A673 (cell line): ENCODE measurements at regions not wholly inside any gene's neighbourhood (a gene's known extent, or its start where the extent isn't known, plus 50 kb on each side); places are given as distances from the start of the nearest gene placed in this dataset.

Experiments
- BruUV-seq: library from RNA; stranded (reverse); fragments of 400-500 nt; replicated peaks from 2 replicates; lab custom pipeline; 2021; lab: Mats Ljungman, UMichigan
- CTCF ChIA-PET: fragments of 300-600 bp; sonication (Branson Sonifier 250); formaldehyde crosslinking; loops from one replicate; lab custom pipeline; 2022; ENCODE audit warnings: antibody characterized with exemption; lab: Charles Lee
- POLR2A ChIA-PET: fragments of 300-600 bp; sonication (Branson Sonifier 250); formaldehyde crosslinking; loops from one replicate; lab custom pipeline; 2022; ENCODE audit warnings: antibody characterized with exemption; ENCODE audit not compliant: low non-redundant PET; lab: Charles Lee
- DNase-seq: peaks from one replicate; pipeline ENCODE4 v3.0.0-alpha.2; 2015; ENCODE audit warnings: low spot score
- H3K27ac ChIP-seq: fragments of 200-600 bp; sonication (generic); 2 replicates; pipeline ENCODE4 v1.5.1; 2016; ENCODE audit warnings: mixed run types, low read depth, mild to moderate bottlenecking, mixed read lengths, antibody characterized with exemption, low read length; ENCODE audit not compliant: poor library complexity, severe bottlenecking
- H3K27me3 ChIP-seq: fragments of 200-600 bp; sonication (generic); replicated peaks from 2 replicates; pipeline ENCODE4 v1.6.1; 2017; ENCODE audit warnings: mixed run types, low read depth, mild to moderate bottlenecking, mixed read lengths, antibody characterized with exemption, low read length; ENCODE audit not compliant: insufficient read depth, poor library complexity
- H3K36me3 ChIP-seq: fragments of 200-600 bp; sonication (generic); 2 replicates; pipeline ENCODE4 v1.6.1; 2016; ENCODE audit warnings: mixed run types, mild to moderate bottlenecking, mixed read lengths, antibody characterized with exemption, low read length; ENCODE audit not compliant: insufficient read depth, poor library complexity, severe bottlenecking
- H3K4me1 ChIP-seq: fragments of 200-600 bp; sonication (generic); 2 replicates; pipeline ENCODE4 v1.6.1; 2017; ENCODE audit warnings: mixed run types, mild to moderate bottlenecking, mixed read lengths, antibody characterized with exemption, low read length; ENCODE audit not compliant: insufficient read depth, poor library complexity, severe bottlenecking
- H3K4me3 ChIP-seq: fragments of 200-600 bp; sonication (generic); 2 replicates; pipeline ENCODE4 v1.5.1; 2016; ENCODE audit warnings: low read depth, mixed run types, mild to moderate bottlenecking, mixed read lengths, low read length; ENCODE audit not compliant: poor library complexity, severe bottlenecking
- H3K9me3 ChIP-seq: fragments of 200-600 bp; sonication (generic); 2 replicates; pipeline ENCODE4 v1.6.1; 2016; ENCODE audit warnings: mixed run types, low read depth, mild to moderate bottlenecking, mixed read lengths, antibody characterized with exemption, low read length; ENCODE audit not compliant: poor library complexity, severe bottlenecking
- EZH2 ChIP-seq: fragments of 200-600 bp; sonication (generic); IDR thresholded peaks from 2 replicates; pipeline ENCODE4 v1.6.1; 2017; ENCODE audit warnings: borderline replicate concordance, low read depth, mild to moderate bottlenecking, mixed read lengths, antibody characterized with exemption, low read length; ENCODE audit not compliant: poor library complexity, severe bottlenecking
- intact Hi-C: fragments of 100-400 bp; cut with micrococcal nuclease; formaldehyde crosslinking; loops from one replicate; pipeline ENCODE4 v1.10.0; 2022; ENCODE audit not compliant: unreplicated experiment
- TF ChIP-seq, protein P1 (sequence below): fragments of 300-800, 200-600 bp; sonication (generic); conservative IDR thresholded peaks from 2 replicates; pipeline ENCODE4 v1.5.1; 2017; ENCODE audit warnings: low read depth, mild to moderate bottlenecking, antibody characterized with exemption, low read length, moderate library complexity, mixed read lengths

DNA sequence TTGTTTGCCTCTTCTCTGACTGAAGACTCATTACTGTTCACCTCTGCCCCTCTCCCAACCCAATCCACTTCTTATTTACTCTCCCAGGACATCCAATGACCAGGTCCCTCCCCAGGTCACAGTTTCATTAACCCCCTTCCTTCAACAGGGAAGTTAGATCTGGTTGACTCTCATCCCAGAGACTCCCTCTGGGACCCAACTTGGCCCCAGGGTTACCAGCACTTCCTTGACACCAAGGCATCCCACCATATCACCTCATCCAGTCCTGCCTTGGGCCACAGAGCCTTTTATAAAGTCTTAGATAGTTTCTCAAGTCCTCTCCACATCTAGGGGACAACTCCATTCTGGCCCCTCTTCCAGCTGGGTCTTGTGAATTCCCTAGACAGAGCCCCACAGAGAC, 470.6 kb upstream of the TSHZ3 start:
- Histone ChIP-seq H3K27me3 (no peaks in the 10 kb centered on the region), H3K4me1 (no peaks in the 10 kb centered on the region), H3K27ac (no peak overlapping the region), H3K9me3 (no peaks in the 10 kb centered on the region), H3K4me3 (no peak overlapping the region), H3K36me3 (no peaks in the 10 kb centered on the region)
- CTCF ChIA-PET = no interaction called here
- TF ChIP-seq EZH2 = no peak
- TF ChIP-seq, protein P1, sequence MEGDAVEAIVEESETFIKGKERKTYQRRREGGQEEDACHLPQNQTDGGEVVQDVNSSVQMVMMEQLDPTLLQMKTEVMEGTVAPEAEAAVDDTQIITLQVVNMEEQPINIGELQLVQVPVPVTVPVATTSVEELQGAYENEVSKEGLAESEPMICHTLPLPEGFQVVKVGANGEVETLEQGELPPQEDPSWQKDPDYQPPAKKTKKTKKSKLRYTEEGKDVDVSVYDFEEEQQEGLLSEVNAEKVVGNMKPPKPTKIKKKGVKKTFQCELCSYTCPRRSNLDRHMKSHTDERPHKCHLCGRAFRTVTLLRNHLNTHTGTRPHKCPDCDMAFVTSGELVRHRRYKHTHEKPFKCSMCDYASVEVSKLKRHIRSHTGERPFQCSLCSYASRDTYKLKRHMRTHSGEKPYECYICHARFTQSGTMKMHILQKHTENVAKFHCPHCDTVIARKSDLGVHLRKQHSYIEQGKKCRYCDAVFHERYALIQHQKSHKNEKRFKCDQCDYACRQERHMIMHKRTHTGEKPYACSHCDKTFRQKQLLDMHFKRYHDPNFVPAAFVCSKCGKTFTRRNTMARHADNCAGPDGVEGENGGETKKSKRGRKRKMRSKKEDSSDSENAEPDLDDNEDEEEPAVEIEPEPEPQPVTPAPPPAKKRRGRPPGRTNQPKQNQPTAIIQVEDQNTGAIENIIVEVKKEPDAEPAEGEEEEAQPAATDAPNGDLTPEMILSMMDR = no peak
- POLR2A ChIA-PET = no interaction called here
- no peak for DNase-seq
- intact Hi-C loops = no loop called here
- no TSS peak for BruUV-seq

DNA sequence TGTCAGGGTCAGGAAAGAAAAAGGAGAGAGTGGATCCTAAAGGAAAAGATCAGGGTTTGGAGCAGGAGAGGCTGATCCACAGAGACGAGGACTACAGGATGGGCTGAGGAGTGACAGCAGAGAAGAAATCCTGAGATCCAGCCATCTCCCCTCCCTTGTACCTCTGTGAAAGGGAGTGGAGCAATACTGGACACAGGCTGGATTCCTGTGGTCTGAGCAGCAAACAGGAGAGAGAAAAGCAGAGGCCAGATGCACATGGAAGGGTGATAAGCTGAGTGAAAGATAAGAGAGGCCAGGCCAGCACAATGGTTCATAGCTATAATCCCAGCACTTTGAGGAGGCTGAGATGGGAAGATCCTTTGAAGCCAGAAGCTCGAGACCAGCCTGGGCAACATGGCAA, 472.1 kb upstream of the TSHZ3 start:
- DNase-seq = no peak
- H3K27ac ChIP-seq = no peak overlapping the region
- POLR2A ChIA-PET = no interaction called here
- H3K9me3 ChIP-seq = no peaks in the 10 kb centered on the region
- intact Hi-C loops = no loop called here
- CTCF ChIA-PET = no interaction called here
- no peak for TF ChIP-seq EZH2
- TF ChIP-seq, protein P1 = no peak
- BruUV-seq = no TSS peak
- no peaks in the 10 kb centered on the region for H3K4me1 ChIP-seq
- no peaks in the 10 kb centered on the region for H3K36me3 ChIP-seq
- no peak overlapping the region for H3K4me3 ChIP-seq
- H3K27me3 ChIP-seq = no peaks in the 10 kb centered on the region

DNA sequence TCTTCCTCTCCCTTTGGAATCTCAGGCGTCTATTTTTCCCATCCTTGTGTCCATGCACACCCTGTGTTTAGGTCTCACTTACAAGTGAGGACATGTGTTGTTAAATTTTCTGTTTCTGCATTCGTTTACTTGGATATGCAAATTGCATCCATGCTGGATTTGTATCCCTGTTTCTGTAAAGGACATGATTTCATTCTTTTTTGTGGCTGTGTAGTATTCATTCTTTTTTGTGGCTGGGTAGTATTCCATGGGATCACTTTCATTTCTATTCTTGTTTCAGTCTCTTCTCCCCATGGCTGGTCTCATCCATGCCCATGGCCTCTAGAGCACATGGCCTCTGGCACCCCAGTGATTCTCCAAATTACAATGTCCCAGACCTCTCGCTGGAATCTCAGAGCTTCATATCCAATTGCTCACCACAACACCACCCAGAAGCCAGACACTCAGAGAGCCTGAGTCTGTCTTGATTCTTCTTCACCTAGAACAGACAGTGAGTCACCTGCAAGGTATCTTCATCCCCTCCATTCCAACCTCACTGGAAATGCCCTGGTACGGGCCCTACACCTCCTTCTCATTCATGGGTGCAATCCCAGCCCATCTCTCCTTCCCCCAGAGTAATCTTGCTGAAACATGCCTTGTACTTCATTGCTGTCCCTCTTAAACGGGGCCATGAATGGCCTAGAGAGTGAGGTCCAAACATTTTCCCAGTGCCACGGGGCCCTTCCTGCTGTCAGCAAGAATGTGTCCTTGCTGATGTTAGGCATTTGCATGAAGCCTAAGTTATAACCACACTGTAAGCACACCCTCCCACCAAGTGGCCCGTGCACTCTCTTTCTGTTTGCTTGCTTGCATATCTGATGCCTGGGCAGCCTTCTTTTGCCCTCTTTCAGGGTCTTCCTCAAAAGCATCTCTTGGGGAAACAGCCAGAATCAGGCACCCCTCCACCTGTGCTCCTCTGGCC, 476.2 kb upstream of the TSHZ3 start:
- ChIA-PET POLR2A (no interaction called here), CTCF (no interaction called here)
- DNase-seq = no peak
- H3K4me3 ChIP-seq = no peak overlapping the region
- TF ChIP-seq, protein P1 = no peak
- no peak for TF ChIP-seq EZH2
- no TSS peak for BruUV-seq
- no peaks in the 10 kb centered on the region for H3K27me3 ChIP-seq
- intact Hi-C loops = no loop called here
- no peaks in the 10 kb centered on the region for H3K9me3 ChIP-seq
- H3K4me1 ChIP-seq = no peaks in the 10 kb centered on the region
- no peaks in the 10 kb centered on the region for H3K36me3 ChIP-seq
- no peak overlapping the region for H3K27ac ChIP-seq
